Astrocyte of the spinal cord (primary cell): ENCODE measurements at regions not wholly inside any gene's neighbourhood (a gene's known extent, or its start where the extent isn't known, plus 50 kb on each side); places are given as distances from the start of the nearest gene placed in this dataset.
A peak's percentile ranks its signal among the peaks of the same experiment; 100 is the strongest.

Experiments
- DNase-seq: peaks from one replicate; pipeline ENCODE4 v3.0.0; 2011; ENCODE audit warnings: low read depth, low spot score
- H3K4me3 ChIP-seq: 2 replicates; pipeline ENCODE4 v1.5.1; 2011; ENCODE audit warnings: low read depth, mild to moderate bottlenecking, low read length, moderate library complexity
- in situ Hi-C: cut with HindIII; loops from 2 replicates; pipeline ENCODE4 v1.10.0; 2017; ENCODE audit warnings: low sequenced_read_pairs
- TF ChIP-seq, protein P1 (sequence below): IDR thresholded peaks from 2 replicates; pipeline ENCODE4 v1.5.1; 2012; ENCODE audit warnings: low read depth, mild to moderate bottlenecking, low read length, inconsistent platforms

DNA sequence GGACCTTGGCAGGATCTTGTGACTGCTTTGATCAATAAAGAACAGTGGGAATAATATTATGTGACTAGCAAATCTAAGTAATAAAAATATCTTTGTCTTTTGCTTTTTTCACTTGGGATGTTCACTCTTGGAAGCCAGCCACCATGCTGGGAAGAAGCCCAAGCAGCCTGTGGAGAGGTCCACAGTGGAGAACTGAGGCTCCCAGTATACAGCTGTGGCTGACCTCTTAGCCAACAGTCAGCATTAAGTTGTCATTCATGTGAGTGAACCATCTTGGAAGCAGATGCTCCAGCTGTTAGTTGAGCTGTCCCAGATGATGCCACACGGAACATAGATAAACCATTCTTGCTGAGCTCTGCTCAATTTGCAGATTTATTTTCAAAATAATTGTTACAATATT is 160.0 kb downstream of the OSR1 start:
- H3K4me3 ChIP-seq, result no peak overlapping the region
- in situ Hi-C loops, result no loop called here
- TF ChIP-seq, protein P1, sequence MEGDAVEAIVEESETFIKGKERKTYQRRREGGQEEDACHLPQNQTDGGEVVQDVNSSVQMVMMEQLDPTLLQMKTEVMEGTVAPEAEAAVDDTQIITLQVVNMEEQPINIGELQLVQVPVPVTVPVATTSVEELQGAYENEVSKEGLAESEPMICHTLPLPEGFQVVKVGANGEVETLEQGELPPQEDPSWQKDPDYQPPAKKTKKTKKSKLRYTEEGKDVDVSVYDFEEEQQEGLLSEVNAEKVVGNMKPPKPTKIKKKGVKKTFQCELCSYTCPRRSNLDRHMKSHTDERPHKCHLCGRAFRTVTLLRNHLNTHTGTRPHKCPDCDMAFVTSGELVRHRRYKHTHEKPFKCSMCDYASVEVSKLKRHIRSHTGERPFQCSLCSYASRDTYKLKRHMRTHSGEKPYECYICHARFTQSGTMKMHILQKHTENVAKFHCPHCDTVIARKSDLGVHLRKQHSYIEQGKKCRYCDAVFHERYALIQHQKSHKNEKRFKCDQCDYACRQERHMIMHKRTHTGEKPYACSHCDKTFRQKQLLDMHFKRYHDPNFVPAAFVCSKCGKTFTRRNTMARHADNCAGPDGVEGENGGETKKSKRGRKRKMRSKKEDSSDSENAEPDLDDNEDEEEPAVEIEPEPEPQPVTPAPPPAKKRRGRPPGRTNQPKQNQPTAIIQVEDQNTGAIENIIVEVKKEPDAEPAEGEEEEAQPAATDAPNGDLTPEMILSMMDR, result no peak
- no peak for DNase-seq

DNA sequence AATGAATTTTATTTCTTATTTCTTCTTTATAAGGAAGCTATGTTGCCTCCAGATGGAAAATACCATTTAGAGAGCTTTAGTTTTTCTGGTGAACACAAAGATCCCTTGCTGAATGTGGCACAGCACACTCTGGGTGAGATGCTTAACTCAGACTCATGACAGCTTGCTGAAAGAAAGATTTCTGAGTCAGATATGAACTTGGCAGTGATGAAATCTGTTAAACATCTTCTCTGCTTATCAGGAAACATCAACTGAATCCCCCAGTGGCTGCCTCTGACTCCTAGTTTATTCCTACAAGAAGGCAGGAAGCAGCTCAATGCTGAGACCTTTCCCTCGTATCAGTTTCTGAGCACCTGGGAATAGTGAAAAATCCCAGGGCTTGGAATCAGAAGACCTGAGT is 162.8 kb downstream of the OSR1 start:
- no peak overlapping the region for H3K4me3 ChIP-seq
- TF ChIP-seq, protein P1, result no peak
- in situ Hi-C loops, result no loop called here
- no peak for DNase-seq

DNA sequence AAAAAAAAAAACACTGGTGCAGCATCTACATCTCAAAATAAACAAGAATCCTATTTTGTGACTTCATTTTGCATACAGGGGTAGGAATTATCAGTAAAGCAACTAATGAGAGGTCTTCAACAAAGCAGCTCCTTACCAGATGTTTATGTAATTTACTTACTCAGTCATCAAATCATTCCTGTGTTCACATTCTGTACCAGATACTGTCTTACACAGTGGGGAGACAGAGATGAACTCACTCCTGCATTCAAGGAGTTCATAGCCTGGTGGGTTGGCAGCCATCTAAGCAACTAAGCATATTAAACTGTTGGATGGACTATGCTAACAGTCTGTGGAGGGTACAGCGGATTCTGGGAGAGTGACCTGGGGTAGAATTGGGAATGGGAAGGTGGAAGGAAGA is 169.0 kb downstream of the OSR1 start:
- in situ Hi-C loops, result no loop called here
- DNase-seq, result no peak
- TF ChIP-seq, protein P1, result no peak
- H3K4me3 ChIP-seq, result no peak overlapping the region

DNA sequence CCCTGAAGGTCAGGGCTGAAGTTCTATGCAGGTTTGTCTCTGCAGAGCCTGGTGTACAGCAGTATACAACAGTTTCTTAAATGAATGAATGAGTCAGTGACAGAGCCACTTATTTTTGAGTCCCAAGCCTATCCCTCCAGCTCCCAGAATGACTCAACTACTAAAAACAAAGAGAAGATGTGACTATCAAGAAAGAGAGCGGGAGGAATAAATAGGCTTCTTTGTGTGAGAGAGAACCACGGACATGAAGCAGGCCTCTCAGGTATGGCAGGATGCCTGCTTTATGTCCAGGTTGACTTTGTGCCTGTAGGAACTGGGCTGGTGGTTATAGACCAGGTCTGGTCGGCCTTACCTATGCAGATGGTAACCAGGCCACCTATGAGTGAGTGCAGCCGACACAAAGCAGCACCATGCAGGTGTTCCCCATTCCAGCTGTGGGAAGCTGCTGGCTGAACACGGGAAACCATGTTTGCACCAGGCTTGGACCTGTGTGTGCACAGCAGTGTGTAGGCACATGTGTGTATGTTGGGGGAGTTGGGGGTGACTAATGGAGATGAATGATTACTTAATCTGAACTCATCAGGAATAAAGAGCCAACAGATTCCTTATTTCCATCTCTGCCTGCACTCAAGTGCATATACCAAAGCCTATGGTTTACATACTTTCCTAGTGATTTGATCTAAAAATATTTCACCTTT is 171.0 kb downstream of the OSR1 start:
- in situ Hi-C loops, result no loop called here
- no peak overlapping the region for H3K4me3 ChIP-seq
- DNase-seq, result peak; percentile 49
- TF ChIP-seq, protein P1, result no peak

DNA sequence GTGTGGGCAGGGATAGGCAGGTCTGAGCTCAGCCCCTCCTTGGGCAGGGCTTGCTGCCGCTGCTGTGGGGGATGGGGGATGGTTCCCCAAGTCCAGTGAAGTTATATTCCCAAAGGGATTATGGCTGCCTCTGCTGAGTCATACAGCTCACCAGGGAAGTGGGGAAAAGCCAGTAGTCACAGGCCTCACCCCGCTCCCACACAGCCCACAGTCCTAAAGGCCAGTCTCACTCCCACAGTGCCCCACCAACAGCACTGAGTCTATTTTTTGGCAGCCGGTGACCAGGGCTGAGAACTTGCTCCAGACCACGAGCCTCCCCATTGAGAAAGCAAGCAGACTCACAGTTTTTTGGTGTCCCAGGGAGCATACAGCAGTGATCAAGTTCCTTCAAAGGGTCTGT is 173.3 kb downstream of the OSR1 start:
- DNase-seq, result peak; percentile 48
- in situ Hi-C loops, result no loop called here
- TF ChIP-seq, protein P1, result no peak
- no peak overlapping the region for H3K4me3 ChIP-seq

DNA sequence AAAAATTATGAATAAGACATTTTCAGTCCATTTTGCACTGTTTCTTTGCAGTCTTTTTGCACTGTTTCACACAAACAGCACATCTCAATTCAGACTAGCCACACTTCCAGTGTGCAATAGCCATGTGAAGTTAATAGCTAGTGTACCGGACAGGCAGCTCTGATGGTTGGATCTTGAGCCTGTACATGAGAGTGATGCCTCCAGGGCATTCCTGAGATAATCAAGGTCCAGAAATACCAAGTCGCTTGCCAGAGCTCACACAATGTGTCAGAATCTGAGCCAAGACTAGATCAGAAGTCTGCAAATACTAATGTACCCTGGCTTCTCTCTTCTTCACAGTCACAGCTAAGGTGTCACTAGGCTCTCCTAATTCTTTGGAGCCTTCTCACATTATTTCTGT is 180.2 kb downstream of the OSR1 start:
- no peak for DNase-seq
- in situ Hi-C loops, result no loop called here
- TF ChIP-seq, protein P1, result no peak
- no peak overlapping the region for H3K4me3 ChIP-seq
